ENCODE measurements at regions not wholly inside any gene's neighbourhood (a gene's known extent, or its start where the extent isn't known, plus 50 kb on each side); places are given as distances from the start of the nearest gene placed in this dataset.
A peak's percentile ranks its signal among the peaks of the same experiment; 100 is the strongest.
"Not testable (repeated sequence)": the region's sequence is repeated elsewhere in the genome, so short reads cannot be mapped to it uniquely, and the experiment has no call there.

GRCh38 chr15:62218841-62219240 lies 53.8 kb upstream of the C2CD4B start:
- H3K4me3 ChIP-seq (ENCODE audit: low read length): no peak overlapping the region
- DNase-seq (ENCODE audit: low read depth, low spot score): no peak

- DNase-seq (ENCODE audit: low read depth, low spot score): no peak
- H3K4me3 ChIP-seq (ENCODE audit: low read length): no peak overlapping the region
Observed at GRCh38 chr15:62219799-62220198, 54.7 kb upstream of the C2CD4B start.

GRCh38 chr15:62223020-62223419 lies 57.9 kb upstream of the C2CD4B start:
- H3K4me3 ChIP-seq (ENCODE audit: low read length): no peak overlapping the region
- no peak for DNase-seq (ENCODE audit: low read depth, low spot score)

GRCh38 chr15:62228604-62229003 lies 63.5 kb upstream of the C2CD4B start:
- H3K4me3 ChIP-seq (ENCODE audit: low read length): no peak overlapping the region
- DNase-seq (ENCODE audit: low read depth, low spot score): no peak

- no peak overlapping the region for H3K4me3 ChIP-seq (ENCODE audit: low read length)
- no peak for DNase-seq (ENCODE audit: low read depth, low spot score)
Observed at GRCh38 chr15:62231856-62232255, 66.8 kb upstream of the C2CD4B start.

GRCh38 chr15:62240121-62241096 lies 75.3 kb upstream of the C2CD4B start:
- DNase-seq (ENCODE audit: low read depth, low spot score): no peak
- H3K4me3 ChIP-seq (ENCODE audit: low read length): no peak overlapping the region

GRCh38 chr15:62241135-62241770 lies 76.2 kb upstream of the C2CD4B start:
- DNase-seq (ENCODE audit: low read depth, low spot score): no peak
- H3K4me3 ChIP-seq (ENCODE audit: low read length): no peak overlapping the region

- no peak for DNase-seq (ENCODE audit: low read depth, low spot score)
Observed at GRCh38 chr15:62242999-62243398, 77.9 kb upstream of the C2CD4B start.

GRCh38 chr15:62244762-62245161 lies 79.7 kb upstream of the C2CD4B start:
- H3K4me3 ChIP-seq (ENCODE audit: low read length): no peak overlapping the region
- DNase-seq (ENCODE audit: low read depth, low spot score): peak; percentile 26

More at GRCh38 chr15:62242999-62243398, 77.9 kb upstream of the C2CD4B start:
- no peak overlapping the region for H3K4me3 ChIP-seq (ENCODE audit: low read length)

- DNase-seq (ENCODE audit: low read depth, low spot score): no peak
- no peak overlapping the region for H3K4me3 ChIP-seq (ENCODE audit: low read length)
Observed at GRCh38 chr15:62248277-62248984, 83.3 kb upstream of the C2CD4B start.

GRCh38 chr15:62249501-62249900 lies 84.4 kb upstream of the C2CD4B start:
- no peak overlapping the region for H3K4me3 ChIP-seq (ENCODE audit: low read length)

GRCh38 chr15:62250186-62250585 lies 85.1 kb upstream of the C2CD4B start:
- no peak overlapping the region for H3K4me3 ChIP-seq (ENCODE audit: low read length)
- DNase-seq (ENCODE audit: low read depth, low spot score): no peak

More at GRCh38 chr15:62249501-62249900, 84.4 kb upstream of the C2CD4B start:
- no peak for DNase-seq (ENCODE audit: low read depth, low spot score)

- DNase-seq (ENCODE audit: low read depth, low spot score): no peak
- no peak overlapping the region for H3K4me3 ChIP-seq (ENCODE audit: low read length)
Observed at GRCh38 chr15:62250978-62251377, 85.9 kb upstream of the C2CD4B start.

GRCh38 chr15:62253294-62253693 lies 88.2 kb upstream of the C2CD4B start:
- no peak overlapping the region for H3K4me3 ChIP-seq (ENCODE audit: low read length)
- no peak for DNase-seq (ENCODE audit: low read depth, low spot score)

GRCh38 chr15:62254137-62254934 lies 89.3 kb upstream of the C2CD4B start:
- H3K4me3 ChIP-seq (ENCODE audit: low read length): no peak overlapping the region
- DNase-seq (ENCODE audit: low read depth, low spot score): peak; percentile 81

GRCh38 chr15:62256430-62256829 lies 91.3 kb upstream of the C2CD4B start:
- not testable (repeated sequence) for DNase-seq (ENCODE audit: low read depth, low spot score); H3K4me3 ChIP-seq (ENCODE audit: low read length)

- H3K4me3 ChIP-seq (ENCODE audit: low read length): no peak overlapping the region
- DNase-seq (ENCODE audit: low read depth, low spot score): no peak
Observed at GRCh38 chr15:62257996-62258521, 93.0 kb upstream of the C2CD4B start.

- H3K4me3 ChIP-seq (ENCODE audit: low read length): no peak overlapping the region
- DNase-seq (ENCODE audit: low read depth, low spot score): no peak
Observed at GRCh38 chr15:62262305-62262941, 97.3 kb upstream of the C2CD4B start.
